ENCODE measurements at regions not wholly inside any gene's neighbourhood (a gene's known extent, or its start where the extent isn't known, plus 50 kb on each side); places are given as distances from the start of the nearest gene placed in this dataset.

GRCh38 chr1:193568512-193568911, 382.1 kb upstream of the B3GALT2 start:
- Histone ChIP-seq H3K4me2 (ENCODE audit: low read length) (no peak overlapping the region), H3K4me1 (ENCODE audit: control insufficient read depth in 1 of 2, insufficient read depth in 2 of 2, low read length in 2 of 2) (no peaks in the 10 kb centered on the region), H2AFZ (ENCODE audit: low read depth, low read length, poor library complexity, severe bottlenecking) (no peak overlapping the region), H3K36me3 (ENCODE audit: control insufficient read depth in 1 of 2, insufficient read depth in 2 of 2, low read length in 2 of 2) (no peaks in the 10 kb centered on the region), H4K20me1 (ENCODE audit: insufficient read depth) (no peaks in the 10 kb centered on the region), H3K9ac (ENCODE audit: low read length) (no peak overlapping the region), H3K4me3 (replicated peaks in 1 of 2; ENCODE audit: low read depth in 1 of 2, low read length in 2 of 2) (no peak overlapping the region), H3K27me3 (ENCODE audit: insufficient read depth, low read length) (no peaks in the 10 kb centered on the region), H3K9me2 (ENCODE audit: insufficient read depth) (no peaks in the 10 kb centered on the region), H3K79me2 (ENCODE audit: insufficient read depth, low read length) (no peaks in the 10 kb centered on the region), H3K27ac (ENCODE audit: low read depth, low read length) (no peak overlapping the region), H3K9me3 (ENCODE audit: control insufficient read depth in 1 of 2, insufficient read depth in 1 of 2, low read depth in 1 of 2, low read length in 2 of 2) (no peaks in the 10 kb centered on the region)
- no peak for ATAC-seq
- intact Hi-C loops (cut with micrococcal nuclease): no loop called here
- POLR2A ChIA-PET: no interaction called here
- BruUV-seq (replicated peaks): no TSS peak
- CTCF ChIA-PET: no interaction called here
- TF ChIP-seq EZH2phosphoT487 (IDR thresholded peaks at IDR 0.05; ENCODE audit: borderline replicate concordance) (no peak), FOSL1 (IDR thresholded peaks at IDR 0.05; ENCODE audit: low read depth) (no peak), POLR2AphosphoS5 (IDR thresholded peaks at IDR 0.05; ENCODE audit: low read depth, low read length) (no peak), JUND (IDR thresholded peaks at IDR 0.05) (no peak), CEBPB (IDR thresholded peaks at IDR 0.05; ENCODE audit: low read depth) (no peak), EZH2 (IDR thresholded peaks at IDR 0.05) (no peak), TCF7L2 (IDR thresholded peaks at IDR 0.05; ENCODE audit: borderline replicate concordance, extremely low read depth, insufficient read depth, insufficient read length) (no peak), REST (IDR thresholded peaks at IDR 0.05; ENCODE audit: low read depth) (no peak), ZNF274 (IDR thresholded peaks at IDR 0.05; ENCODE audit: low read depth, low read length) (no peak), ELF1 (IDR thresholded peaks at IDR 0.05; ENCODE audit: borderline replicate concordance, low read depth) (no peak), CTCF (IDR thresholded peaks at IDR 0.05 in 2 of 3, conservative IDR thresholded peaks at IDR 0.05 in 1 of 3; ENCODE audit: borderline replicate concordance in 1 of 3, insufficient read depth in 1 of 3, low read depth in 2 of 3, low read length in 2 of 3) (no peak)
- RAD21 ChIA-PET (ENCODE audit: low non-redundant PET in 1 of 2, low total read pairs in 2 of 2, uncharacterized antibody in 2 of 2, unreplicated experiment in 2 of 2): no interaction called here
- DNase-seq (ENCODE audit: low read depth, low spot score): no peak

Data from HCT116 (cell line).